ENCODE measurements at regions not wholly inside any gene's neighbourhood (a gene's known extent, or its start where the extent isn't known, plus 50 kb on each side); places are given as distances from the start of the nearest gene placed in this dataset.

- intact Hi-C loops (cut with micrococcal nuclease), result no loop called here
- Mint-ChIP-seq H3K27me3 (no peaks in the 10 kb centered on the region), H3K4me1 (ENCODE audit: low read depth) (no peaks in the 10 kb centered on the region), H3K36me3 (no peaks in the 10 kb centered on the region), H3K4me3 (no peak overlapping the region), H3K27ac (no peak overlapping the region), H3K9me3 (no peaks in the 10 kb centered on the region)
- ChIA-PET POLR2A (no interaction called here), CTCF (interaction anchor here (0.5 to 0.7 kb wide), 2 partner anchors 34 to 112 kb away, joined by 3 to 4 read pairs; no protein-coding TSS in a partner anchor)
- DNase-seq, result no peak
These were observed 124.2 kb upstream of the EOLA2 start for GRCh38 chrX:150062292-150063137.

- H3K9me3 Mint-ChIP-seq, result no peaks in the 10 kb centered on the region
- H3K4me1 Mint-ChIP-seq (ENCODE audit: low read depth), result no peaks in the 10 kb centered on the region
- H3K27ac Mint-ChIP-seq, result no peak overlapping the region
- H3K27me3 Mint-ChIP-seq, result no peaks in the 10 kb centered on the region
- H3K36me3 Mint-ChIP-seq, result no peaks in the 10 kb centered on the region
- no peak overlapping the region for H3K4me3 Mint-ChIP-seq
- CTCF ChIA-PET, result interaction anchor here (0.5 to 0.7 kb wide), 2 partner anchors 33 to 113 kb away, joined by 3 to 4 read pairs; no protein-coding TSS in a partner anchor
- intact Hi-C loops (cut with micrococcal nuclease), result no loop called here
- POLR2A ChIA-PET, result no interaction called here
- no peak for DNase-seq
These were observed 124.8 kb upstream of the EOLA2 start for GRCh38 chrX:150063138-150063518.

DNA sequence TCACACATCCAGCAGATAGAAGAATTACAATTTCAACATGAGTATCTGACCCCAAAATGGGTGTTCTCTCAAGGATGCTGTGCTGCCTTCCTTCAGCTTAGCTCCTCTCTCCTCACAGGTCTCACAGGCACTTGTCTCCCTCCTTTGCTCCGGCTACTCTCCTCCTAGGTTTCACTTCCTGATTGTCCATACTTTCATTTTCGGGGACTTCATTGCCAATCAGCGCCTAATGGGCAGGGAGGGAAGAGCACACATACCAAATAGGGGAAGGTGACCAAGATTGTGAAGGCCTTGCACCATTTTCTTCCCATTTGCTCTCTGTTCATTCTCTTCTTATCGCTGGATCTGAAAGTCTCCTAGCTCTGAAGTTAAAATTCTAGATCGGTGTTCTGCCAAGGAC is 125.4 kb upstream of the EOLA2 start:
- no peaks in the 10 kb centered on the region for H3K36me3 Mint-ChIP-seq
- no peak overlapping the region for H3K4me3 Mint-ChIP-seq
- H3K27me3 Mint-ChIP-seq, result no peaks in the 10 kb centered on the region
- no peaks in the 10 kb centered on the region for H3K9me3 Mint-ChIP-seq
- no peak overlapping the region for H3K27ac Mint-ChIP-seq
- intact Hi-C loops (cut with micrococcal nuclease), result no loop called here
- ChIA-PET POLR2A (no interaction called here), CTCF (interaction anchor here (0.7 kb wide), 1 partner anchor 33 kb away, joined by 4 read pairs; no protein-coding TSS in a partner anchor)
- H3K4me1 Mint-ChIP-seq (ENCODE audit: low read depth), result no peaks in the 10 kb centered on the region
- no peak for DNase-seq

GRCh38 chrX:150074175-150074574 is 135.9 kb upstream of the EOLA2 start:
- ChIA-PET POLR2A (no interaction called here), CTCF (no interaction called here)
- H3K9me3 Mint-ChIP-seq, result no peaks in the 10 kb centered on the region
- no peaks in the 10 kb centered on the region for H3K36me3 Mint-ChIP-seq
- DNase-seq, result no peak
- H3K27ac Mint-ChIP-seq, result no peak overlapping the region
- H3K27me3 Mint-ChIP-seq, result peaks cover 3% of the 10 kb centered on the region
- no peak overlapping the region for H3K4me3 Mint-ChIP-seq
- intact Hi-C loops (cut with micrococcal nuclease), result no loop called here
- no peaks in the 10 kb centered on the region for H3K4me1 Mint-ChIP-seq (ENCODE audit: low read depth)

DNA sequence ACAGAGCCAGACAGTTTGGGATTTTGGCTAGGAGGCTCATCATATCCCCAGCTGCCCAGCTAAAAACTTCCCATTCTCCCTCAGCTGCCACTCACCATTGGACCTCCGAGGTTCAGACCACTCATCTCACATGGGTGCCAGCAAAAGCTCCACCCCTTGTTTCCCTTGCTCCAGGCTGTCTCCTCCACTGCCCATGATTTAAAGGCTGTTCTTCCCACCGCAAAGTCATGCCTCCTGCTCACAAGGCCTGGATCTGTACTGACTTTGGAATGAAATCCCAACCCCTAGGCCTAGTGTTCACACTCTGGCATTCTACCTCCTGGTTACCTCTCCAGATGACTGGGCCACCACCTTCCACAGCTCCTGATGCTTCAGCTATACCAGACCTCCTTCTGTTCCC is 142.2 kb upstream of the EOLA2 start:
- H3K4me1 Mint-ChIP-seq (ENCODE audit: low read depth), result no peaks in the 10 kb centered on the region
- no peak overlapping the region for H3K27ac Mint-ChIP-seq
- ChIA-PET POLR2A (no interaction called here), CTCF (no interaction called here)
- H3K4me3 Mint-ChIP-seq, result no peak overlapping the region
- H3K36me3 Mint-ChIP-seq, result no peaks in the 10 kb centered on the region
- no peaks in the 10 kb centered on the region for H3K9me3 Mint-ChIP-seq
- intact Hi-C loops (cut with micrococcal nuclease), result no loop called here
- H3K27me3 Mint-ChIP-seq, result no peaks in the 10 kb centered on the region
- no peak for DNase-seq

DNA sequence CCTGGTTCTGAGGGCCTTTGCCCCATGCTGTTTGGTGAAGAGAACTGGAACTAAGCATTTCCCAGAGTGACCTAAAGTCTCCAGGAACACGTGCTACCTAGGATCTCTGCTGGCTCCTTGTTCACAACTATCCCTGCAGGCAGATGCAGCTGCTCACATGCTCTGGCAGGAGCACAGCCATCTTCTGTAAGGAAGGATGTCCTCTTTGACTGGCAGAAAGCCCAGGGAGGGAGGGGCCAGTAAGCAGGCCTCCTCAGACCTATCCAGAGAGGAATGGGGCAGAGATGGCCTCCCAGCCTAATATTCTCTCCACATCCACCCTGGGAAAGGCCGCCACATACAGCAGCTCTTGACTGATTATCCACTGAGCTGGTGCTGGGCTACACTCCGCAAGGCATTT is 142.8 kb upstream of the EOLA2 start:
- no peak for DNase-seq
- ChIA-PET POLR2A (no interaction called here), CTCF (no interaction called here)
- Mint-ChIP-seq H3K36me3 (no peaks in the 10 kb centered on the region), H3K4me3 (no peak overlapping the region), H3K9me3 (no peaks in the 10 kb centered on the region), H3K27me3 (no peaks in the 10 kb centered on the region), H3K27ac (no peak overlapping the region), H3K4me1 (ENCODE audit: low read depth) (no peaks in the 10 kb centered on the region)
- intact Hi-C loops (cut with micrococcal nuclease), result no loop called here

- CTCF ChIA-PET, result interaction anchor here (0.6 kb wide), 1 partner anchor 505 kb away, joined by 3 read pairs; no protein-coding TSS in a partner anchor
- Mint-ChIP-seq H3K36me3 (no peaks in the 10 kb centered on the region), H3K9me3 (no peaks in the 10 kb centered on the region), H3K4me3 (no peak overlapping the region), H3K4me1 (ENCODE audit: low read depth) (no peaks in the 10 kb centered on the region), H3K27ac (no peak overlapping the region), H3K27me3 (no peaks in the 10 kb centered on the region)
- intact Hi-C loops (cut with micrococcal nuclease), result no loop called here
- POLR2A ChIA-PET, result no interaction called here
- no peak for DNase-seq
These were observed 146.4 kb upstream of the EOLA2 start for GRCh38 chrX:150084496-150085229.

- DNase-seq, result no peak
- Mint-ChIP-seq H3K27me3 (no peaks in the 10 kb centered on the region), H3K36me3 (no peaks in the 10 kb centered on the region), H3K27ac (no peak overlapping the region), H3K4me3 (no peak overlapping the region), H3K9me3 (no peaks in the 10 kb centered on the region), H3K4me1 (ENCODE audit: low read depth) (no peaks in the 10 kb centered on the region)
- ChIA-PET POLR2A (no interaction called here), CTCF (no interaction called here)
- intact Hi-C loops (cut with micrococcal nuclease), result no loop called here
These were observed 147.6 kb upstream of the EOLA2 start for GRCh38 chrX:150085881-150086280.

DNA sequence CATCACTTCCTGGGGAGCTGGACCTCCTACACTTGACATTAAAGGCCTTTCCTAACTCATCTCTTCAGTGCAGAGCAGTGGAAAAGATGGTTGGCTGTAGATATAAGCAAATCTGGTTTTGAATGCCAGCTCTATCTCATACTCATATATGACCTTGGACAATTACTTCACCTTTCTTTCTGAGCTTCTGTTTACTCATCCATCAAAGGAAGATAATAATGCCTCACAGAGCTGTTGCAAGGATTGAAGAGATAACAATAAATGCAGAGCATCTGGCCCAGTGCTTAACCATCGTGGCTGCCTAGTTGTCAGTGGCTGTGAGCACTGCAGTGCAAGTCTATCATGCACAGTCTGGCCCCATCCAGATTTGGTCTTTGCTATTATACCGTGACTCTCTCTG is 148.1 kb upstream of the EOLA2 start:
- no peak overlapping the region for H3K4me3 Mint-ChIP-seq
- intact Hi-C loops (cut with micrococcal nuclease), result no loop called here
- no peak for DNase-seq
- no peaks in the 10 kb centered on the region for H3K9me3 Mint-ChIP-seq
- no peaks in the 10 kb centered on the region for H3K4me1 Mint-ChIP-seq (ENCODE audit: low read depth)
- ChIA-PET CTCF (no interaction called here), POLR2A (no interaction called here)
- no peak overlapping the region for H3K27ac Mint-ChIP-seq
- H3K36me3 Mint-ChIP-seq, result no peaks in the 10 kb centered on the region
- H3K27me3 Mint-ChIP-seq, result no peaks in the 10 kb centered on the region

- intact Hi-C loops (cut with micrococcal nuclease), result no loop called here
- no peak for DNase-seq
- Mint-ChIP-seq H3K9me3 (no peaks in the 10 kb centered on the region), H3K4me1 (ENCODE audit: low read depth) (no peaks in the 10 kb centered on the region), H3K4me3 (no peak overlapping the region), H3K36me3 (no peaks in the 10 kb centered on the region), H3K27me3 (no peaks in the 10 kb centered on the region), H3K27ac (no peak overlapping the region)
- ChIA-PET POLR2A (no interaction called here), CTCF (no interaction called here)
These were observed 149.3 kb upstream of the EOLA2 start for GRCh38 chrX:150087612-150088011.

- CTCF ChIA-PET, result no interaction called here
- intact Hi-C loops (cut with micrococcal nuclease), result no loop called here
- H3K27me3 Mint-ChIP-seq, result no peaks in the 10 kb centered on the region
- no peaks in the 10 kb centered on the region for H3K9me3 Mint-ChIP-seq
- H3K4me3 Mint-ChIP-seq, result no peak overlapping the region
- no peak overlapping the region for H3K27ac Mint-ChIP-seq
- no peaks in the 10 kb centered on the region for H3K36me3 Mint-ChIP-seq
- POLR2A ChIA-PET, result no interaction called here
- no peak for DNase-seq
- no peaks in the 10 kb centered on the region for H3K4me1 Mint-ChIP-seq (ENCODE audit: low read depth)
These were observed 149.8 kb upstream of the EOLA2 start for GRCh38 chrX:150088042-150088441.

DNA sequence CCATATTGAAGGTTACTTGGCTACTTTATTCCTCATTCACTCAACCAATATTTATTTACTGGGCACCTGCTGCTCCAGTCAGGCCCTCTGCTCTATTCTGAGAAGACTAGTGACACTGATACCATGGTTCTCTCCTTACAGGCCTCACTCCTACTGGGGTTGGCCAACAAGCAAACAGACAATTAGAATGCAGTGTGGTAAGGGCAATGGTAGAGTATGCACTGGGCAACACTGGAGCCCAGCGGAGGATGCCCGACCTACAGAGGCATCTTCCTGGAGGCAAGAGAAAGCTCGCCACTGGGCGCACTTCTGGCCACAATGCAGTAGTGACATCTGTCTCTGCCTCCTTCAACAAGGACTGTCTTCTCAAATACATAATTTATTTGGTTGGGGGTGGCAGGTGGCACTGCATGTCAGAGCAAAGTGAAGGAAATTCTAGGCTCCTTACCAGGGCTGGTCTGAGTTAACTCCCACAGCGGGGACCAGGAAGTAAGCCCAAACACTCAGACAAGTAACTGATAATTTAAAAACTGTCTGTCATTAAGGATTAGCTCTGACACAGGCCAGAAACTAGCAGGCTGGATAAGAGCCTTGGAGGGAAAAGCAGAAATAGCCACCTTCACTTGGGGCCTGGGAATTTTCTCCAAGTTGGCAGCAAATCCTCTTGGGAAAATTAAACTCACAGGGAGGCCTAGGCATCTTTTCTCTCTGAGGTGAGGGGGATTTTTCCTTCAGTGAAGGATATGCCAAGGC is 150.7 kb upstream of the EOLA2 start:
- ChIA-PET CTCF (no interaction called here), POLR2A (no interaction called here)
- no peak for DNase-seq
- Mint-ChIP-seq H3K36me3 (no peaks in the 10 kb centered on the region), H3K4me3 (no peak overlapping the region), H3K27me3 (no peaks in the 10 kb centered on the region), H3K9me3 (no peaks in the 10 kb centered on the region), H3K27ac (no peak overlapping the region), H3K4me1 (ENCODE audit: low read depth) (no peaks in the 10 kb centered on the region)
- intact Hi-C loops (cut with micrococcal nuclease), result no loop called here
